Neural progenitor cell (in vitro differentiated cells): ENCODE measurements at regions not wholly inside any gene's neighbourhood (a gene's known extent, or its start where the extent isn't known, plus 50 kb on each side); places are given as distances from the start of the nearest gene placed in this dataset.

ENCODE experiments used
- EZH2 ChIP-seq: fragments of 200-600 bp; sonication (generic); IDR thresholded peaks from 2 replicates; pipeline ENCODE4 v1.6.1; 2017; ENCODE audit warnings: antibody characterized with exemption, mild to moderate bottlenecking, moderate library complexity
- EZH2phosphoT487 ChIP-seq: fragments of 200-600 bp; sonication (generic); IDR thresholded peaks from 2 replicates; pipeline ENCODE4 v1.6.1; 2017; ENCODE audit warnings: antibody characterized with exemption
- TF ChIP-seq, protein P1 (sequence below): fragments of 200-600 bp; sonication (generic); IDR thresholded peaks from 2 replicates; pipeline ENCODE4 v1.5.1; 2017; ENCODE audit warnings: antibody characterized with exemption, mild to moderate bottlenecking

DNA sequence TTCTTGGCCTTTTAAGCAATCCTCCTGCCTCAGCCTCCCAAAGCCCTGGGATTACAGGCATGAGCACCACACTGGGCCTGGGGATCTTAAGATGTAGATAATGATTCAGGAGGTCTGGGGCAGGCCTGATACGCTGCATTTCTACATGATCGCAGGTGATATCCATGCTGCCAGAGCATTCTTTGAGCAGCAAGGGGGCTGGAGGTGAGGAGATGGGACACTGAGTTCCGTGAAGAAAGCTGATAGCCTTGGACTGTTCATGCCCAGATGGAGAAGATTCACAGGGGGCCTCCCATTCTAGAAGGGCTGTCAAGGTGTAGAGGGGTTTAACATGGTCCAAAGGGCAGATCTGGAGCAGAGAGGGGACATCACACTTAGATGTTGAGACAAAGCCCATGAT is 480.3 kb downstream of the RPS24 start:
- TF ChIP-seq, protein P1, sequence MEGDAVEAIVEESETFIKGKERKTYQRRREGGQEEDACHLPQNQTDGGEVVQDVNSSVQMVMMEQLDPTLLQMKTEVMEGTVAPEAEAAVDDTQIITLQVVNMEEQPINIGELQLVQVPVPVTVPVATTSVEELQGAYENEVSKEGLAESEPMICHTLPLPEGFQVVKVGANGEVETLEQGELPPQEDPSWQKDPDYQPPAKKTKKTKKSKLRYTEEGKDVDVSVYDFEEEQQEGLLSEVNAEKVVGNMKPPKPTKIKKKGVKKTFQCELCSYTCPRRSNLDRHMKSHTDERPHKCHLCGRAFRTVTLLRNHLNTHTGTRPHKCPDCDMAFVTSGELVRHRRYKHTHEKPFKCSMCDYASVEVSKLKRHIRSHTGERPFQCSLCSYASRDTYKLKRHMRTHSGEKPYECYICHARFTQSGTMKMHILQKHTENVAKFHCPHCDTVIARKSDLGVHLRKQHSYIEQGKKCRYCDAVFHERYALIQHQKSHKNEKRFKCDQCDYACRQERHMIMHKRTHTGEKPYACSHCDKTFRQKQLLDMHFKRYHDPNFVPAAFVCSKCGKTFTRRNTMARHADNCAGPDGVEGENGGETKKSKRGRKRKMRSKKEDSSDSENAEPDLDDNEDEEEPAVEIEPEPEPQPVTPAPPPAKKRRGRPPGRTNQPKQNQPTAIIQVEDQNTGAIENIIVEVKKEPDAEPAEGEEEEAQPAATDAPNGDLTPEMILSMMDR: no peak
- TF ChIP-seq EZH2 (no peak), EZH2phosphoT487 (no peak)
